GM18907 (cell line): ENCODE measurements at regions not wholly inside any gene's neighbourhood (a gene's known extent, or its start where the extent isn't known, plus 50 kb on each side); places are given as distances from the start of the nearest gene placed in this dataset.
"Not testable (repeated sequence)": the region's sequence is repeated elsewhere in the genome, so short reads cannot be mapped to it uniquely, and the experiment has no call there.

Experiments
- ATAC-seq: cut with Tn5 transposase; IDR thresholded peaks from one replicate; pipeline ENCODE4 v1.9.1; 2021; ENCODE audit warnings: mild to moderate bottlenecking, moderate library complexity; ENCODE audit not compliant: unreplicated experiment

- ATAC-seq, result no peak
These were observed 111.2 kb upstream of the XIST start for GRCh38 chrX:73963682-73964081.

GRCh38 chrX:73962948-73963347 is 110.4 kb upstream of the XIST start:
- no peak for ATAC-seq

GRCh38 chrX:73961867-73962266 is 109.4 kb upstream of the XIST start:
- ATAC-seq, result not testable (repeated sequence)

- peak; percentile 14 for ATAC-seq
These were observed 92.0 kb upstream of the XIST start for GRCh38 chrX:73944563-73944908.

GRCh38 chrX:73943693-73944562 is 91.4 kb upstream of the XIST start:
- peak; percentile 99 for ATAC-seq

- ATAC-seq, result no peak
These were observed 88.5 kb upstream of the XIST start for GRCh38 chrX:73940893-73941470.

GRCh38 chrX:73937843-73938242 is 85.3 kb upstream of the XIST start:
- not testable (repeated sequence) for ATAC-seq

- ATAC-seq, result no peak
These were observed 80.0 kb upstream of the XIST start for GRCh38 chrX:73932522-73932921.

GRCh38 chrX:73930300-73930699 is 77.8 kb upstream of the XIST start:
- ATAC-seq, result no peak

- no peak for ATAC-seq
These were observed 70.4 kb upstream of the XIST start for GRCh38 chrX:73922856-73923455.

GRCh38 chrX:73916931-73917667 is 64.6 kb upstream of the XIST start:
- no peak for ATAC-seq

- ATAC-seq, result no peak
These were observed 64.0 kb upstream of the XIST start for GRCh38 chrX:73916489-73916888.

- ATAC-seq, result not testable (repeated sequence)
These were observed 62.3 kb upstream of the XIST start for GRCh38 chrX:73914792-73915191.

GRCh38 chrX:73913580-73913979 is 61.1 kb upstream of the XIST start:
- ATAC-seq, result no peak

- ATAC-seq, result not testable (repeated sequence)
These were observed 59.4 kb upstream of the XIST start for GRCh38 chrX:73911946-73912345.

GRCh38 chrX:73905749-73906374 is 53.3 kb upstream of the XIST start:
- ATAC-seq, result not testable (repeated sequence)

GRCh38 chrX:73903941-73904340 is 51.4 kb upstream of the XIST start:
- no peak for ATAC-seq
